SU-DHL-6 (cell line): ENCODE measurements at regions not wholly inside any gene's neighbourhood (a gene's known extent, or its start where the extent isn't known, plus 50 kb on each side); places are given as distances from the start of the nearest gene placed in this dataset.

ENCODE experiments used
- CTCF ChIP-seq: fragments of 200-600 bp; sonication (generic); IDR thresholded peaks from one replicate; pipeline ENCODE4 v1.5.1; 2017; ENCODE audit warnings: antibody characterized with exemption, mild to moderate bottlenecking, low read length, moderate library complexity; ENCODE audit not compliant: insufficient read depth, poor library complexity, severe bottlenecking
- EZH2phosphoT487 ChIP-seq: fragments of 200-600 bp; sonication (generic), shearing (Covaris generic); conservative IDR thresholded peaks from 2 replicates; pipeline ENCODE4 v1.6.1; 2018; ENCODE audit warnings: mild to moderate bottlenecking, antibody characterized with exemption, low read length, moderate library complexity, mixed read lengths

GRCh38 chr5:40078898-40079575 is 600.7 kb upstream of the PTGER4 start:
- TF ChIP-seq EZH2phosphoT487: no peak
- TF ChIP-seq CTCF: no peak
